ENCODE measurements at regions not wholly inside any gene's neighbourhood (a gene's known extent, or its start where the extent isn't known, plus 50 kb on each side); places are given as distances from the start of the nearest gene placed in this dataset.

- ATAC-seq (ENCODE audit: poor library complexity), result no peak
- TF ChIP-seq CTCF (IDR thresholded peaks at IDR 0.05), result no peak
- H3K27me3 ChIP-seq (ENCODE audit: control insufficient read depth in 1 of 2, insufficient read depth in 2 of 2, low read length in 2 of 2), result no peaks in the 10 kb centered on the region
- no peaks in the 10 kb centered on the region for H3K9me3 ChIP-seq (ENCODE audit: control insufficient read depth in 1 of 2, insufficient read depth in 1 of 2, low read length in 2 of 2)
- ChIA-PET POLR2A (no interaction called here), CTCF (no interaction called here)
- Mint-ChIP-seq H3K4me1 (ENCODE audit: low read depth) (no peaks in the 10 kb centered on the region), H3K9me3 (peaks cover 5% of the 10 kb centered on the region), H3K27ac (no peak overlapping the region), H3K4me3 (no peak overlapping the region), H3K36me3 (ENCODE audit: low read depth) (no peaks in the 10 kb centered on the region), H3K27me3 (peaks cover 2% of the 10 kb centered on the region)
- DNase-seq, result no peak
- H3K4me3 ChIP-seq (ENCODE audit: low read length), result no peak overlapping the region
- H3K36me3 ChIP-seq (ENCODE audit: insufficient read depth, low read length), result no peaks in the 10 kb centered on the region
- no peak overlapping the region for H3K27ac ChIP-seq (ENCODE audit: low read depth in 1 of 2, low read length in 2 of 2)
- intact Hi-C loops (cut with DNase I, micrococcal nuclease), result no loop called here
- no peaks in the 10 kb centered on the region for H3K4me1 ChIP-seq (ENCODE audit: insufficient read depth, low read length)
These were observed 162.7 kb upstream of the B3GAT2 start for GRCh38 chr6:71119560-71119959.

- TF ChIP-seq CTCF (IDR thresholded peaks at IDR 0.05), result no peak
- Mint-ChIP-seq H3K4me3 (no peak overlapping the region), H3K36me3 (ENCODE audit: low read depth) (no peaks in the 10 kb centered on the region), H3K27me3 (no peaks in the 10 kb centered on the region), H3K9me3 (peaks cover 5% of the 10 kb centered on the region), H3K27ac (no peak overlapping the region), H3K4me1 (ENCODE audit: low read depth) (no peaks in the 10 kb centered on the region)
- CTCF ChIA-PET, result no interaction called here
- Histone ChIP-seq H3K27ac (ENCODE audit: low read depth in 1 of 2, low read length in 2 of 2) (no peak overlapping the region), H3K4me1 (ENCODE audit: insufficient read depth, low read length) (no peaks in the 10 kb centered on the region), H3K4me3 (ENCODE audit: low read length) (no peak overlapping the region), H3K27me3 (ENCODE audit: control insufficient read depth in 1 of 2, insufficient read depth in 2 of 2, low read length in 2 of 2) (no peaks in the 10 kb centered on the region), H3K9me3 (ENCODE audit: control insufficient read depth in 1 of 2, insufficient read depth in 1 of 2, low read length in 2 of 2) (no peaks in the 10 kb centered on the region), H3K36me3 (ENCODE audit: insufficient read depth, low read length) (no peaks in the 10 kb centered on the region)
- ATAC-seq (ENCODE audit: poor library complexity) (no peak), DNase-seq (no peak)
- POLR2A ChIA-PET, result no interaction called here
- intact Hi-C loops (cut with DNase I, micrococcal nuclease), result no loop called here
These were observed 165.6 kb upstream of the OGFRL1 start for GRCh38 chr6:71123051-71123450.

GRCh38 chr6:71124340-71124739, 164.3 kb upstream of the OGFRL1 start:
- ATAC-seq (ENCODE audit: poor library complexity), result no peak
- Histone ChIP-seq H3K36me3 (ENCODE audit: insufficient read depth, low read length) (no peaks in the 10 kb centered on the region), H3K27ac (ENCODE audit: low read depth in 1 of 2, low read length in 2 of 2) (no peak overlapping the region), H3K27me3 (ENCODE audit: control insufficient read depth in 1 of 2, insufficient read depth in 2 of 2, low read length in 2 of 2) (no peaks in the 10 kb centered on the region), H3K4me3 (ENCODE audit: low read length) (no peak overlapping the region), H3K9me3 (ENCODE audit: control insufficient read depth in 1 of 2, insufficient read depth in 1 of 2, low read length in 2 of 2) (no peaks in the 10 kb centered on the region), H3K4me1 (ENCODE audit: insufficient read depth, low read length) (no peaks in the 10 kb centered on the region)
- CTCF ChIA-PET, result no interaction called here
- Mint-ChIP-seq H3K4me1 (ENCODE audit: low read depth) (no peaks in the 10 kb centered on the region), H3K36me3 (ENCODE audit: low read depth) (no peaks in the 10 kb centered on the region), H3K9me3 (peaks cover 3% of the 10 kb centered on the region), H3K4me3 (no peak overlapping the region), H3K27ac (no peak overlapping the region), H3K27me3 (no peaks in the 10 kb centered on the region)
- DNase-seq, result no peak
- POLR2A ChIA-PET, result no interaction called here
- intact Hi-C loops (cut with DNase I, micrococcal nuclease), result no loop called here
- no peak for TF ChIP-seq CTCF (IDR thresholded peaks at IDR 0.05)

All from CD4-positive, alpha-beta T cell (primary cell).